ENCODE measurements at regions not wholly inside any gene's neighbourhood (a gene's known extent, or its start where the extent isn't known, plus 50 kb on each side); places are given as distances from the start of the nearest gene placed in this dataset.

- TF ChIP-seq, protein P1, sequence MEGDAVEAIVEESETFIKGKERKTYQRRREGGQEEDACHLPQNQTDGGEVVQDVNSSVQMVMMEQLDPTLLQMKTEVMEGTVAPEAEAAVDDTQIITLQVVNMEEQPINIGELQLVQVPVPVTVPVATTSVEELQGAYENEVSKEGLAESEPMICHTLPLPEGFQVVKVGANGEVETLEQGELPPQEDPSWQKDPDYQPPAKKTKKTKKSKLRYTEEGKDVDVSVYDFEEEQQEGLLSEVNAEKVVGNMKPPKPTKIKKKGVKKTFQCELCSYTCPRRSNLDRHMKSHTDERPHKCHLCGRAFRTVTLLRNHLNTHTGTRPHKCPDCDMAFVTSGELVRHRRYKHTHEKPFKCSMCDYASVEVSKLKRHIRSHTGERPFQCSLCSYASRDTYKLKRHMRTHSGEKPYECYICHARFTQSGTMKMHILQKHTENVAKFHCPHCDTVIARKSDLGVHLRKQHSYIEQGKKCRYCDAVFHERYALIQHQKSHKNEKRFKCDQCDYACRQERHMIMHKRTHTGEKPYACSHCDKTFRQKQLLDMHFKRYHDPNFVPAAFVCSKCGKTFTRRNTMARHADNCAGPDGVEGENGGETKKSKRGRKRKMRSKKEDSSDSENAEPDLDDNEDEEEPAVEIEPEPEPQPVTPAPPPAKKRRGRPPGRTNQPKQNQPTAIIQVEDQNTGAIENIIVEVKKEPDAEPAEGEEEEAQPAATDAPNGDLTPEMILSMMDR (IDR thresholded peaks at IDR 0.05): no peak
- TF ChIP-seq POLR2A (IDR thresholded peaks at IDR 0.05): no peak
These were observed 114.1 kb downstream of the ADAMTS15 start for GRCh38 chr11:130562549-130562948.

Data from uterus (tissue), 2 donors.